RPMI8226 (cell line): ENCODE measurements at regions not wholly inside any gene's neighbourhood (a gene's known extent, or its start where the extent isn't known, plus 50 kb on each side); places are given as distances from the start of the nearest gene placed in this dataset.
"Not testable (repeated sequence)": the region's sequence is repeated elsewhere in the genome, so short reads cannot be mapped to it uniquely, and the experiment has no call there.

Source experiments
- DNase-seq: peaks from one replicate; pipeline ENCODE4 v3.0.0-alpha.2; 2015

GRCh38 chr16:47851146-47851545, 304.6 kb downstream of the ABCC12 start:
- no peak for DNase-seq

GRCh38 chr16:47849736-47850135, 306.1 kb downstream of the ABCC12 start:
- no peak for DNase-seq

- no peak for DNase-seq
Measured at GRCh38 chr16:47848421-47849109, 307.2 kb downstream of the ABCC12 start.

GRCh38 chr16:47847220-47847970, 308.4 kb downstream of the ABCC12 start:
- no peak for DNase-seq

- no peak for DNase-seq
Measured at GRCh38 chr16:47834485-47835024, 321.2 kb downstream of the ABCC12 start.

GRCh38 chr16:47833771-47834170, 322.0 kb downstream of the ABCC12 start:
- DNase-seq = no peak

GRCh38 chr16:47829850-47830600, 325.8 kb downstream of the ABCC12 start:
- no peak for DNase-seq

- no peak for DNase-seq
Measured at GRCh38 chr16:47826070-47826469, 329.7 kb downstream of the ABCC12 start.

GRCh38 chr16:47817048-47817447, 338.7 kb downstream of the ABCC12 start:
- no peak for DNase-seq

- DNase-seq = no peak
Measured at GRCh38 chr16:47816511-47816910, 339.3 kb downstream of the ABCC12 start.

- no peak for DNase-seq
Measured at GRCh38 chr16:47815655-47816054, 340.1 kb downstream of the ABCC12 start.

GRCh38 chr16:47811758-47812157, 344.0 kb downstream of the ABCC12 start:
- not testable (repeated sequence) for DNase-seq

- DNase-seq = no peak
Measured at GRCh38 chr16:47806309-47806847, 345.2 kb downstream of the PHKB start.

GRCh38 chr16:47787696-47788095, 326.6 kb downstream of the PHKB start:
- DNase-seq = peak; percentile 16

- DNase-seq = no peak
Measured at GRCh38 chr16:47781673-47782072, 320.5 kb downstream of the PHKB start.

- no peak for DNase-seq
Measured at GRCh38 chr16:47780213-47780875, 319.2 kb downstream of the PHKB start.

GRCh38 chr16:47779201-47780016, 318.3 kb downstream of the PHKB start:
- DNase-seq = peak; percentile 26

GRCh38 chr16:47778106-47778801, 317.1 kb downstream of the PHKB start:
- no peak for DNase-seq

GRCh38 chr16:47777220-47777619, 316.1 kb downstream of the PHKB start:
- DNase-seq = no peak

GRCh38 chr16:47774661-47775060, 313.5 kb downstream of the PHKB start:
- DNase-seq = no peak

GRCh38 chr16:47753659-47754058, 292.5 kb downstream of the PHKB start:
- DNase-seq = no peak
